Stimulated activated CD4-positive, alpha-beta T cell treated with anti-CD3 and anti-CD28 coated beads, TNF-alpha, amount 100 ng/mL, for 48 hours (primary cell): ENCODE measurements at regions not wholly inside any gene's neighbourhood (a gene's known extent, or its start where the extent isn't known, plus 50 kb on each side); places are given as distances from the start of the nearest gene placed in this dataset.
"Not testable (repeated sequence)": the region's sequence is repeated elsewhere in the genome, so short reads cannot be mapped to it uniquely, and the experiment has no call there.

ENCODE experiments used
- DNase-seq, 3 donors: peaks; one replicate each; pipeline ENCODE4 v3.0.0-alpha.2; 2020; ENCODE audit warnings: low read depth in 3 of 3

- DNase-seq: no peak
These were observed 109.3 kb downstream of the THBS2 start for GRCh38 chr6:169144356-169144755.

DNA sequence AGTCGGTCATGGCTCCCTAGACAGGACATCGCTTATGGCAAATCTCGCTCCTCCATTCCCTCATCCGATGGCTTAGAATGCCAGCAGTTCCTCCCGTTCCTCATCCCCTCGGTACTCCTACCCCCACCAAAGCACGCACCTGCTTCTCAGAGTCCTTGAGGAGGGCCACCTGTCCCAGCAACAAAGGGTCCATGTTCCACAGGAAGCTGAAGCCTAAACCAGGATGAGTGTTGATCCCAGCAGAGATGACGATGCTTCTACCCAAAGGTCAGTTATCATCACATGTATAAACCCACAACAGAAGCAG is 111.2 kb downstream of the THBS2 start:
- DNase-seq: no peak

- no peak for DNase-seq
These were observed 111.7 kb downstream of the THBS2 start for GRCh38 chr6:169141671-169142537.

DNA sequence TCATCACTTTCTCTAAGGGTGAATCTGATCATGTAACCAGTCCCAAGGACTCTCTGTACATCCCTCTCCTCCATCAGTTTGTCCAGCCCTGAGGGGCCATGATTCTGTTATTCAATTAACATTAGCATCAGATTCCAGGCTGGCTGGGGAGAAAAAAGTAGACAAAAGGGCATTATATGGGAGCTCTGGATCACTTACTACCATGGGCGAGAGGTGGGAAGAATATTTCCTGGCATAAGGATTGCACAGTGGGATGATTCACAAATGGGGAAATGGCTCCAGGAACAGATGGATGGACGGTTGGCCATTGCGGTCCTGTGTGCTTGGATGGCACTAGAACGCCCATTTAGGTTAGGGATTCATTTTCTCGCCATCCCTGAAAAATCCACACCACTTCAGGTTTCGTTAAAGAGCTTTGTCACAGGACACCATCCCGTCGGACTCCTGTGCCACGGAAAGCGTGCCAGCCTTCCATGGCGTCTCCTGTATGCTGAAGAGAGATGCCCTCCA is 112.6 kb downstream of the THBS2 start:
- no peak for DNase-seq

- no peak for DNase-seq
These were observed 114.3 kb downstream of the THBS2 start for GRCh38 chr6:169139179-169139971.

DNA sequence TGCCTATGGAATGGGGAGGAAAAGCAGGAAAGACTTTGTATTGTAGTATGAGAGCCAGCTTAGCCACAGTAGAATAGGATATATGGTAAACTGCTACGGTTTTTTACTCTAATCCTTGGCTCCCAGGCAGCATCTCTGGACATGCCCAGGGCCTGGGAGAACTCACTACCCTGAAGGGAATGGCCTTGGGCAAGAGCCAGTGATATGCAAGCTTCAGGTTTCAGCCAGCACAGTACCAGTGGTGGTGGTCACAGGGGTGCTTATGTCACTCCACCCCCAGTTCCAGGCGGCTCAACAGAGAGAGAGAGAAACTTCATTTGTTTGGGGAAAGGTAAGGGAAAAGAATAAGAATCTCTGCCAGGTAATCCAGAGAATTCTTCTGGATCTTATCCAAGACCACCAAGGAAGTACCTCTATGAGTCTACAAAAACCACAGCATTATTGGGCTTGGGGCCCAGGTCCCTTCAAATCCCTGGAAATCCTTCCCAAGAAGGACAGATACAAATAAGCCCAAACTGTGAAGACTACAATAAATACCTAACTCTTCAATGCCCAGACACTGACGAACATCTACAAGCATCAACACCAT is 121.2 kb downstream of the THBS2 start:
- no peak for DNase-seq

- DNase-seq: no peak
These were observed 122.3 kb downstream of the THBS2 start for GRCh38 chr6:169131390-169131789.

GRCh38 chr6:169130113-169130512 is 123.5 kb downstream of the THBS2 start:
- no peak for DNase-seq

DNA sequence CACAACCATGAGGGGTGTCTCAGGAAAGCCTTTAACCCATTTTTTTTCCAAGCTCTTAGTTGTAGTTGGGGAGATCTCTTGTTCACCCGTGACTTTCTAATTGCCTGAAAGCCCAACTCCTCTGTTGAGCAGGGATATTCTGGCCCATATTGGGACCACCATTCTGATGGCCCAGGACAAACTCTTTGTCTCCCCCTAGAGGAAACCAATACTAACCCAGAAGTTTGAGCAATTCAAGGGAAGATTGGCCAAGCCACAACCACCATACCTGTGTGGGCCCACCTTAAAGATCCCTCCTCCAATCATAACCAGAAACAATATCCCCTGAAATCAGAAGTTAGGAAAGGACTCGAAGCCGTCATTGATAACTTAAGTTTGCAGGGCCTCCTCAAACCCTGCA is 132.6 kb downstream of the THBS2 start:
- DNase-seq: no peak

- no peak for DNase-seq
These were observed 134.0 kb downstream of the THBS2 start for GRCh38 chr6:169119669-169120068.

DNA sequence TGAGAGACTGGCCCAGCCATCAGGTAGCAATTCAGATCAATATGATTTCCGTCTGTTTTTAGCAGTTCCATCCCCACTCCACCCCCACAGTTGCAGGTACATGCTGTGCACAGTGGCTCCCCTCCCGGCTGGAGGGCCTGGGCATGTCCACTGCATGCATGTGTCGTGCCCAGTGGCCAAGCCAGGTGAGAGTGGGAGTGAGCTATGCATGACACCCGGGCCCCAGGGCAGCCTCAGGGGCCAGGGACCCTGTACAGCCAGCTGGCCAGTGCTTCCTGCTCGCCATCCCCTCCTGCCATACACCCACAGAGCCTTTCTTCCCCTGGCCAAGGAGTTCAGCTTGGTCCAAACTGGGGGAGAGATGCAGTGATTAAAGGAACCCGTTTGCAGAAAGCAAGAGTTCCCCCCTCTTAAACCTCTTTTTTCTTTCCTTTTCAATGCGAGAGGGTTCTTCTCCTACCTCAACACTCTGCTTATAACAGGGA is 135.3 kb downstream of the THBS2 start:
- DNase-seq: no peak

GRCh38 chr6:169117663-169118062 is 136.0 kb downstream of the THBS2 start:
- DNase-seq: no peak

DNA sequence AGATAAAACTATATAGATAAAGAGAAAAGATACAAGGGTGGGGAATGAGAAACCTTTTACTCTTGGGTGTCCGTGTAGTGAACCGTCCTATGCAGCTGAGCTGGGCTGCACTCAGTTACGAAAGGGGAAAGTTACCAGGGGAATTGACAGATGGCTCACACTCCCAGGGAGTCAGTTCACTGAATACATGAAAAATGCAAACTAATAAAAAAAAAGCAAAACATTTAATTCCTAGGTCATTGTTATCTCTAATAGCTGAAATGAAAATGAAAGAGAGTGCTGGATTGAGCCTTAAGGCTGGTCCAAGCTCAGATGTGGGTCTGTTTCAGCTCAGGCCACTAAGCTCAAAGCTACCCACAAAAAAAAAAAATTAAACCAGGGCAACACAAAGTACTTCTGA is 138.0 kb downstream of the THBS2 start:
- DNase-seq: no peak

DNA sequence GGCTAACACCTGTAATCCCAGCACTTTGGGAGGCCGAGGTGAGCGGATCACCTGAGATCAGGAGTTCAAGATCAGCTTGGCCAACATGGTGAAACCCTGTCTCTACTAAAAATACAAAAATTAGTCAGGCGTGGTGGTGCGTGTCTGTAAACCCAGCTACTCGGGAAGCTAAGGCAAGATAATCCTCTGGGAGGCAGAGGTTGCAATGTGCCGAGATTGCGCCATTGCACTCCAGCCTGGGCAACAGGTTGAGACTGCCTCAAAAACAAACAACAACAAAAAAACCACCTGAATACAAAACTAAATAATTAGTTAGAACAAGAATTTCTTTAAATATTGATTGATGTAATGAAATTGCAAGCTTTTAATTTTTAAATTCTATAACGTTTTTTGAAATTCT is 139.0 kb downstream of the THBS2 start:
- DNase-seq: not testable (repeated sequence)

DNA sequence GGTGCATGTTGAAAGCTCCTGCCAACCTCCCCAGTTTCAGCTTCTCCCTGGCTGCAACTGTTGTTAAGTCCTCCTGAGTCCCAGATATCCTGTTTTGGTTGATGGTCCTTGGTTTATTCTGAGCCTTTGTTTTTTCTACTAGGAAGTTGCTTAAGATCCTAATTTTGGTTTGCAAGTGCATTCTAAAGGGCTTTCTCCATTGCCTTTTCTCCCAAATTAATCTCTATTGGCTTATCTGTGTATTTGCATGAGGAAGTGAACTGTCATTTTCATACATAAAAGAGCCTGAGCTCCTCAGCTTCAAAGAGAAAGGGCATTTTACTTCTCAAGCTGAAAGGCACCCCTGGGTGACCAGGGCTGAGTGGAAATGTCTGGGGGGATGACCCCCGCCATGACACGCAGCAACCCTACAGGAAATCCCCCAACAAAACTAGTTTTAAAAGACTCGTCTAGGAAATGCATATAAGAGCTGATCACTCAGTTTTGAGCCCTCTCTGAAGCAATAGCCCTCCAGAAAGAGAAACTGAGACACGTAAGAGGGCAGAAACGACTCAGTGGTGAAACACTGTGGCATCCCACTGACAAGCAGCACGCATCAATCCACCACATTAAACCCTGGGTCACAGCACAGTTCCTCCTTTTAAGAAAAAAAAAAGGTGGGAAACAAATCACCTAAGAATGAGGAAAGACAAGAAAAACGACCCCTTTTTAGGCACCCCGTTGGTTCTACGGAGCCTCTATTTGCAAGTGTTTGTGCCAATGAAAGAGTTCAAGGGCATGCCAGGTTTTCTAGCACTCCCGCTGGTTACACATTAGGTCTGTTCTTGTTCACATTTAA is 140.9 kb downstream of the THBS2 start:
- DNase-seq: no peak

DNA sequence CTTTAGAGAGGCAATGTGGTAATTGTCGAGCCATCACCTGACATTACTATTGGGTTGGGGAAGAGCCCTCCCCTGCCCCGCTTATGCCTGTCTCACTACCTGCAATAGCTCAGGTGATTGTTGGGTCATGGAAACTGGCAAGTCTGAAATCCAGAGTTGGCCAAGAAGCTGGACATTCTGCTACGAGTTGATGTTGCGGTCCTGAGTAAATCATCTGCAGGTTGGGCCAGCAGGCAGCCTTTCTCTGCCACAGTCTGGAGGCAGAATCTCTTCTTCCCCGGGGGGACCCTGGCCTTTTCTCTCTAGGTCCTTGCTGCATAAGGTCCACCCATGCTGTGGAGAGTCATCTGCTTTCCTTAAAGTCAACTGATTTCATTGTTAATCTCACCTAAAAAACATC is 142.4 kb downstream of the THBS2 start:
- no peak for DNase-seq

DNA sequence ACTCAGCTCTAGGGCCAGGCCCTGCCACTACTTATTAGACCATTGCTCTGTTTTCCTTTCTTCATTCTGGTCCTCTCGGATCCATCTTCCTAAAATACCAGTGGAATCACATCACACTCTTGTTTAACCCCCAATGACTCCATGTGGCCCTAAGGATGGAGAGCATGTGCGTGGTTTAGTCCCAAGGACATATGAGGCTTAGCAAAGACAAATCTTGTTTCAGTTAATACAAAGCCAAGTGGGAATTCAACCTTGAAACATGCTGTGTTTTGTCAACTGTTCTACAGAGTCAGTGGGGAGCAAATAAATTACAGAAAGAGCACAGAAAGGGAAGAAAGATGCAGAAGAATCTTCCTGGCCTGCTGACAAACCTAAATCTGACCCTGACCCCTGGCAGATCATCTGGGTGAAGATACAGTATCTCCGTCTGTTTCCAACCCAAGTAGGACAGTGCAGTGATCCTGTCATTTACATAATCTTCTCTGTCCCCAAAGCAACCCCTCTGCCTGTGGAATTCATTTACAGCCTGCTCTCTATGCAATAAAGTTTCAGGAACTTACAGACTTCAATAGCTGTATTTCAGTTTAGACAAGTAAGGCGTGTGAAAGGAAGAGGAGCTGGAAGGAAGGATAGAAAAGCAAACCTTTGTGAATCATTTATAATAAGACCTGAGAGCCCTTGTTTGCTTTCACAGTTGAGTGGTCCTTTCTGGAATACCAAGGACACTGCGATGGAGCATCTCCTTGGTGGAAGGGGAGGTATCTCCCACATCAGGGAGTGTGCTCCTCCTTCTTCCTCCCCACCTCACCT is 144.0 kb downstream of the THBS2 start:
- no peak for DNase-seq

DNA sequence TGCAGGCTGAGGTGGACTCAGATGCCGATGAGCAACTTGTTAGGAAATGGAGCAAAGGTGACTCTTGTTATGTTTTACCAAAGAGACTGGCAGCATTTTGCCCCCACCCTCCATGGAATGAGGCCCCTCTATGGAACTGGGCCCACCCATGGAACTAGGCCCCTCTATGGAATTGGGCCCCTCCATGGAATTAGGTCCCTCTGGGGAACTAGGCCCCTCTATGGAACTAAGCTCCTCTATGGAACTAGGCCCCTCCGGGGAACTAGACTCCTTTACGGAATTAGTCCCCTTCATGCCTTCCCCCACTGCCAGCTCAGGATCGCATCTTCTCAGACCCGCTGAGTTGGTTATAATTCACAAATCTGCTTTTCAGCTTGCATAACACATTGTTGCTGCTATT is 144.9 kb downstream of the THBS2 start:
- DNase-seq: no peak

- no peak for DNase-seq
These were observed 147.5 kb downstream of the THBS2 start for GRCh38 chr6:169106176-169106575.

- DNase-seq: no peak
These were observed 151.7 kb downstream of the THBS2 start for GRCh38 chr6:169101981-169102380.
